ENCODE measurements at regions not wholly inside any gene's neighbourhood (a gene's known extent, or its start where the extent isn't known, plus 50 kb on each side); places are given as distances from the start of the nearest gene placed in this dataset.

DNA sequence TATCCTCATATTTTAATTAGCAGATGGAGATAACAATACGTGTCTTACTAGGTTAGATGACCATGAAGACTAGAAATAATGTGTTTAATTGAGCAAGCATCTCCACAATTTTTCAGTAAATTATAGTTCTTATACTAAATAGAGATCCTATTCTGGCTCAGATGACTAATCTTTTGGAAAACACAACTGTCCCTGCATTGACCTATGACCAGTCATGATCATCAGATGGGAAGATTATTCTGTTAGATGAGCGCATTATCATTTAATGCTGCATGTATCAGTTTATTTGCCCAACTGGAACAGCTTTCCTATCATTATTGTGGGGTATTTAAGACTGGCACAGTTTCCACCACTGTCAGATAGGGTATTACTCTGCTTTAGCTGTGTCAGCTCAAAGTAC is 185.5 kb downstream of the MOXD1 start:
- H3K4me1 Mint-ChIP-seq, result no peaks in the 10 kb centered on the region
- no CpG with 5 or more reads among the region's 2 CpGs for WGBS (ENCODE audit: insufficient coverage)
- no peak overlapping the region for H3K27ac Mint-ChIP-seq
- peaks cover 7% of the 10 kb centered on the region in 2 donors for H3K27me3 Mint-ChIP-seq
- no peaks in the 10 kb centered on the region for H3K36me3 Mint-ChIP-seq
- DNase-seq (no peak), ATAC-seq (replicated peaks in 1 of 4) (no peak)
- Histone ChIP-seq H3K9me3 (no peaks in the 10 kb centered on the region), H3K4me3 (ENCODE audit: control insufficient read depth in 1 of 2, extremely low read depth in 1 of 2, low read length in 1 of 2) (no peak overlapping the region), H3K36me3 (ENCODE audit: control insufficient read depth in 2 of 2, extremely low read depth in 1 of 2, insufficient read depth in 1 of 2, low read length in 1 of 2) (no peaks in the 10 kb centered on the region), H3K4me1 (ENCODE audit: control insufficient read depth in 1 of 2, extremely low read depth in 1 of 2, insufficient read depth in 2 of 2, low read length in 2 of 2) (no peaks in the 10 kb centered on the region), H3K27me3 (replicated peaks in 1 of 2; ENCODE audit: control insufficient read depth in 2 of 2, extremely low read depth in 1 of 2, insufficient read depth in 2 of 2, low read length in 1 of 2) (peaks cover 0 to 3% of the 10 kb centered on the region in 2 experiments), H3K27ac (ENCODE audit: low read length) (no peak overlapping the region)
- no peaks in the 10 kb centered on the region for H3K9me3 Mint-ChIP-seq
- POLR2A ChIA-PET, result no interaction called here
- no peak overlapping the region for H3K4me3 Mint-ChIP-seq
- CTCF ChIA-PET, result interaction anchor here in 1 of 2 donors (0.6 to 1.4 kb wide), 2 partner anchors 64 to 322 kb away, joined by 3 to 6 read pairs; no protein-coding TSS in a partner anchor

DNA sequence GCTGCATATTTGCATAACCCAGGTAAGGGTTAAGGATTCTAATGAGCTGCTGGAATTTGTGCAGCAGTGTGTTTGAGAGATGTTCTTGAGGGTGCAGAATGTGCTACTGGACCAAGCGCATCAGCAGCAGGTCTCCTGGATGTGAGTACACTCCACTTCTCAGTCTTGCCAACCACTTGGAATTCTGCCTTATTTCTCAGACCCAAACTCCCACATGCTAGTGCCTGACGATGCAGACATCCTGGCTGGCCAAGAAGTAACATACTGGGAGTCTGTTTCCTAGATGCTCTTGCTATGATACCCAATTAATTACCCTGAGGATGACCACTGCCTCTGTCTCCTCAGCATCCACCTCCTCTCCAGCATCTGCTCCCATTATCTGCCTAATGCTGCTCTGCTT is 186.6 kb downstream of the MOXD1 start:
- Mint-ChIP-seq H3K9me3 (no peaks in the 10 kb centered on the region), H3K4me3 (no peak overlapping the region), H3K36me3 (no peaks in the 10 kb centered on the region), H3K4me1 (no peaks in the 10 kb centered on the region), H3K27ac (no peak overlapping the region), H3K27me3 (peaks cover 12 to 13% of the 10 kb centered on the region in 2 donors)
- Histone ChIP-seq H3K27me3 (replicated peaks in 1 of 2; ENCODE audit: control insufficient read depth in 2 of 2, extremely low read depth in 1 of 2, insufficient read depth in 2 of 2, low read length in 1 of 2) (peaks cover 0 to 13% of the 10 kb centered on the region in 2 experiments), H3K27ac (ENCODE audit: low read length) (no peak overlapping the region), H3K9me3 (no peaks in the 10 kb centered on the region), H3K4me1 (ENCODE audit: control insufficient read depth in 1 of 2, extremely low read depth in 1 of 2, insufficient read depth in 2 of 2, low read length in 2 of 2) (no peaks in the 10 kb centered on the region), H3K4me3 (ENCODE audit: control insufficient read depth in 1 of 2, extremely low read depth in 1 of 2, low read length in 1 of 2) (no peak overlapping the region), H3K36me3 (ENCODE audit: control insufficient read depth in 2 of 2, extremely low read depth in 1 of 2, insufficient read depth in 1 of 2, low read length in 1 of 2) (no peaks in the 10 kb centered on the region)
- CTCF ChIA-PET, result interaction anchor here in 1 of 2 donors (0.7 kb wide), 1 partner anchor 41 kb away, joined by 5 read pairs; no protein-coding TSS in a partner anchor
- no peak for DNase-seq
- POLR2A ChIA-PET, result no interaction called here
- ATAC-seq (replicated peaks in 1 of 4), result no peak
- WGBS (ENCODE audit: insufficient coverage), result no CpG with 5 or more reads among the region's 2 CpGs

DNA sequence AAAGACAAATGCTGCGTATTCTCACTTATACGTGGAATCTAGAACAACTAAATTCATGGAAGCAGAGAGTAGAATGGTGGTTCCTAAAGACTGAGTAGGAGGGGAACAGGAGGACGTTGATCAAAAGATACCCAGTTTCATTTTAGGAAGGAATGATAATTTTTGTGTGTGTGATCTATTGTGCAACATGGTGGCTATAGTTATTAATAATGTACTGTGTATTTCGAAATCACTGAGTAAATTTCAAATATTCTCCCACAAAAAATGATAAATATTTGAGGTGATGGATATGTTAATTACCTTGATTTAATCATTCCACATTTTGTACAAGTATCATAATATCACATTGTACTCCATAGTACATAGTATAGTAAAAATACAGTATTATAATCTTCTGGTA is 187.5 kb downstream of the MOXD1 start:
- ATAC-seq (replicated peaks in 1 of 4), result no peak
- CTCF ChIA-PET, result no interaction called here
- H3K9me3 Mint-ChIP-seq, result no peaks in the 10 kb centered on the region

DNA sequence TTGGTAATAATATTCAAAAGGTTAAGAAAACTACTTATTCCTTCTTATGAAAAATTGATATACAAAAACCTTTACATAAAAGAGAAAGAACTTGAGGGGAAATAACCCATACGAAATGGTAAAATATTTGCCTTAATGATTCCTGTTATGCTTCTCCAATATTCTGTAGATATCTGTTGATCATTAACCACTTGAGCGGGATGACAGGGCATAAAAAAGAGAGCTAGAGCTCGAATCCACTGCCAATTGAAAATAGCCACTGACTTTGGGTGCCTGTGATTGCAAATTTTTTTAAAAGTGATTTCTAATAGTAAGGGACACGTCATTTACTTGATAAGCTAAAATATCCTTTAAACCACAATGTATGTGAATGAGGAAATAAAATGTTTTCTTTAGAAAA is 188.1 kb downstream of the MOXD1 start:
- CTCF ChIA-PET, result no interaction called here
- H3K27me3 Mint-ChIP-seq, result peaks cover 16 to 24% of the 10 kb centered on the region in 2 donors
- no peak overlapping the region for H3K4me3 ChIP-seq (ENCODE audit: control insufficient read depth in 1 of 2, extremely low read depth in 1 of 2, low read length in 1 of 2)

More for the DNA sequence above, 187.5 kb downstream of the MOXD1 start:
- H3K9me3 ChIP-seq, result no peaks in the 10 kb centered on the region
- no peaks in the 10 kb centered on the region for H3K4me1 ChIP-seq (ENCODE audit: control insufficient read depth in 1 of 2, extremely low read depth in 1 of 2, insufficient read depth in 2 of 2, low read length in 2 of 2)
- 0% methylated on average over 1 of the region's 4 CpGs for WGBS (ENCODE audit: insufficient coverage)
- no peak overlapping the region for H3K4me3 ChIP-seq (ENCODE audit: control insufficient read depth in 1 of 2, extremely low read depth in 1 of 2, low read length in 1 of 2)
- H3K36me3 ChIP-seq (ENCODE audit: control insufficient read depth in 2 of 2, extremely low read depth in 1 of 2, insufficient read depth in 1 of 2, low read length in 1 of 2), result no peaks in the 10 kb centered on the region
- Mint-ChIP-seq H3K27me3 (peaks cover 13 to 22% of the 10 kb centered on the region in 2 donors), H3K27ac (no peak overlapping the region), H3K4me3 (no peak overlapping the region), H3K36me3 (no peaks in the 10 kb centered on the region), H3K4me1 (no peaks in the 10 kb centered on the region)
- H3K27me3 ChIP-seq (replicated peaks in 1 of 2; ENCODE audit: control insufficient read depth in 2 of 2, extremely low read depth in 1 of 2, insufficient read depth in 2 of 2, low read length in 1 of 2), result peaks cover 0 to 17% of the 10 kb centered on the region in 2 experiments
- no peak overlapping the region for H3K27ac ChIP-seq (ENCODE audit: low read length)
- DNase-seq, result no peak
- POLR2A ChIA-PET, result no interaction called here

DNA sequence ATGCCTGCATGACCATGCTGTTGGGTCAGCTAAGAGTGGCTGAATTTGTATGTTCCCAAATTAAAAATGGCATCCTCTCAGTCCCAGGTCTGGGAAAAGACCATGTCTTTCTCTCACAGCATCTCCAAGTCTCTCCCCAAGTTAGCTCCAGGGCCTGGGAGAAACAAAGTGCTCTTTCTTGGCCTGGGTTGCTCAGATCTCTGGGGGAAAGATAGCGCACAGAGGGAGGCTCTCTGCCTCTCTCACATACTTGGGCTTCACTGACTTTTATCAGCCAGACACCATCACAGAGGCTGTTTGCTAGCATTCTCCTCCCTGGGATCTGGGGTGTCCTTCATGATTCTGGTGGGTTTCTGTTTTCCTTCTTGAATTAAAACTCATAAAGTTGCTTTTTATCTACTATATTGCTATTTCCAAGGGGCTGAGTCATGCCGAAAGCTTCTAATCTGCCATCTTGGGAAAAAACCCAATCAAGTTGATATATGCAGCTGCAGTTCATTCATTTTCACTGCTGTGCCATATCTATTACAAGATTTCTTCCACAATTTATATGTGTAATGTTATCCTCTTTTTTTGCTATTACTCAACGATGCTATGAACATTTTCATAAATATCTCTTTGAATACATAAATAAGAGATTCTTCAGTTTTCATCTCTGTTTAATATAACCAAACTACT is 190.2 kb downstream of the MOXD1 start:
- H3K4me3 Mint-ChIP-seq, result no peak overlapping the region
- H3K9me3 Mint-ChIP-seq, result no peaks in the 10 kb centered on the region
- Histone ChIP-seq H3K4me1 (ENCODE audit: control insufficient read depth in 1 of 2, extremely low read depth in 1 of 2, insufficient read depth in 2 of 2, low read length in 2 of 2) (no peaks in the 10 kb centered on the region), H3K27me3 (replicated peaks in 1 of 2; ENCODE audit: control insufficient read depth in 2 of 2, extremely low read depth in 1 of 2, insufficient read depth in 2 of 2, low read length in 1 of 2) (peaks cover 0 to 17% of the 10 kb centered on the region in 2 experiments), H3K27ac (ENCODE audit: low read length) (no peak overlapping the region), H3K9me3 (no peaks in the 10 kb centered on the region), H3K36me3 (ENCODE audit: control insufficient read depth in 2 of 2, extremely low read depth in 1 of 2, insufficient read depth in 1 of 2, low read length in 1 of 2) (no peaks in the 10 kb centered on the region), H3K4me3 (ENCODE audit: control insufficient read depth in 1 of 2, extremely low read depth in 1 of 2, low read length in 1 of 2) (no peak overlapping the region)
- no peaks in the 10 kb centered on the region for H3K4me1 Mint-ChIP-seq
- ChIA-PET CTCF (no interaction called here), POLR2A (no interaction called here)
- H3K27ac Mint-ChIP-seq, result no peak overlapping the region
- peaks cover 20 to 27% of the 10 kb centered on the region in 2 donors for H3K27me3 Mint-ChIP-seq
- ATAC-seq (replicated peaks in 1 of 4), result no peak
- no peak for DNase-seq
- no CpG with 5 or more reads among the region's 3 CpGs for WGBS (ENCODE audit: insufficient coverage)
- no peaks in the 10 kb centered on the region for H3K36me3 Mint-ChIP-seq

More for the DNA sequence above, 188.1 kb downstream of the MOXD1 start:
- Mint-ChIP-seq H3K9me3 (no peaks in the 10 kb centered on the region), H3K4me3 (no peak overlapping the region), H3K36me3 (no peaks in the 10 kb centered on the region), H3K27ac (no peak overlapping the region), H3K4me1 (no peaks in the 10 kb centered on the region)
- no peak overlapping the region for H3K27ac ChIP-seq (ENCODE audit: low read length)
- no peaks in the 10 kb centered on the region for H3K9me3 ChIP-seq
- peaks cover 0 to 17% of the 10 kb centered on the region in 2 experiments for H3K27me3 ChIP-seq (replicated peaks in 1 of 2; ENCODE audit: control insufficient read depth in 2 of 2, extremely low read depth in 1 of 2, insufficient read depth in 2 of 2, low read length in 1 of 2)
- no peaks in the 10 kb centered on the region for H3K36me3 ChIP-seq (ENCODE audit: control insufficient read depth in 2 of 2, extremely low read depth in 1 of 2, insufficient read depth in 1 of 2, low read length in 1 of 2)
- ATAC-seq (replicated peaks in 1 of 4) (no peak), DNase-seq (no peak)
- no peaks in the 10 kb centered on the region for H3K4me1 ChIP-seq (ENCODE audit: control insufficient read depth in 1 of 2, extremely low read depth in 1 of 2, insufficient read depth in 2 of 2, low read length in 2 of 2)
- POLR2A ChIA-PET, result no interaction called here
- no CpG with 5 or more reads among the region's 4 CpGs for WGBS (ENCODE audit: insufficient coverage)

DNA sequence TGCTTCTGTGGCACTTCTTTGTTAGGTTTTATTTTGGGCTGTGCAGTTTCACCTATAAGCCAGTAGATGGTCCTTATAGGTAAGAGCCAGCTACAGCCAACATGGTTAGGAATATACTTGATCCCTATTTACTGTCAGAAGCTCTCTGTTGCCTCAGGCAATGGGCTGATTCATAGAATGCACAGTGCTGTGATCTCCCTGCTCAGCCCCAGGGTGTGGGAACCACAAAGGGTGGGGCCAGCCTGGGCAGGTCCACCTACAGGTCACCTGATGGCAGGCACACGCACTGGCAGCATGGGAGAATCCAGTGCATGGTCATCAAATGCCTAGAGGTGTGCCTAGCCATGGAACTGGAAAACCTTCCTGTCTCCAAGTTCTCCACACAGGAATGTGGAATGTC is 191.9 kb downstream of the MOXD1 start:
- H3K9me3 ChIP-seq, result no peaks in the 10 kb centered on the region
- Mint-ChIP-seq H3K27ac (no peak overlapping the region), H3K9me3 (no peaks in the 10 kb centered on the region), H3K27me3 (peaks cover 14 to 22% of the 10 kb centered on the region in 2 donors), H3K4me3 (no peak overlapping the region), H3K36me3 (no peaks in the 10 kb centered on the region), H3K4me1 (no peaks in the 10 kb centered on the region)
- DNase-seq (no peak), ATAC-seq (replicated peaks in 1 of 4) (no peak)
- ChIA-PET POLR2A (no interaction called here), CTCF (no interaction called here)
- no peak overlapping the region for H3K27ac ChIP-seq (ENCODE audit: low read length)
- H3K4me1 ChIP-seq (ENCODE audit: control insufficient read depth in 1 of 2, extremely low read depth in 1 of 2, insufficient read depth in 2 of 2, low read length in 2 of 2), result no peaks in the 10 kb centered on the region
- no peak overlapping the region for H3K4me3 ChIP-seq (ENCODE audit: control insufficient read depth in 1 of 2, extremely low read depth in 1 of 2, low read length in 1 of 2)
- no peaks in the 10 kb centered on the region for H3K36me3 ChIP-seq (ENCODE audit: control insufficient read depth in 2 of 2, extremely low read depth in 1 of 2, insufficient read depth in 1 of 2, low read length in 1 of 2)
- WGBS (ENCODE audit: insufficient coverage), result no CpG with 5 or more reads among the region's 1 CpG
- peaks cover 0 to 14% of the 10 kb centered on the region in 2 experiments for H3K27me3 ChIP-seq (replicated peaks in 1 of 2; ENCODE audit: control insufficient read depth in 2 of 2, extremely low read depth in 1 of 2, insufficient read depth in 2 of 2, low read length in 1 of 2)

Measured in T-cell (primary cell).